Neural progenitor cell (in vitro differentiated cells): ENCODE measurements at regions not wholly inside any gene's neighbourhood (a gene's known extent, or its start where the extent isn't known, plus 50 kb on each side); places are given as distances from the start of the nearest gene placed in this dataset.
"Not testable (repeated sequence)": the region's sequence is repeated elsewhere in the genome, so short reads cannot be mapped to it uniquely, and the experiment has no call there.

Experiments
- EZH2 ChIP-seq: fragments of 200-600 bp; sonication (generic); IDR thresholded peaks from 2 replicates; pipeline ENCODE4 v1.6.1; 2017; ENCODE audit warnings: antibody characterized with exemption, mild to moderate bottlenecking, moderate library complexity
- TF ChIP-seq, protein P1 (sequence below): fragments of 200-600 bp; sonication (generic); IDR thresholded peaks from 2 replicates; pipeline ENCODE4 v1.5.1; 2017; ENCODE audit warnings: antibody characterized with exemption, mild to moderate bottlenecking

DNA sequence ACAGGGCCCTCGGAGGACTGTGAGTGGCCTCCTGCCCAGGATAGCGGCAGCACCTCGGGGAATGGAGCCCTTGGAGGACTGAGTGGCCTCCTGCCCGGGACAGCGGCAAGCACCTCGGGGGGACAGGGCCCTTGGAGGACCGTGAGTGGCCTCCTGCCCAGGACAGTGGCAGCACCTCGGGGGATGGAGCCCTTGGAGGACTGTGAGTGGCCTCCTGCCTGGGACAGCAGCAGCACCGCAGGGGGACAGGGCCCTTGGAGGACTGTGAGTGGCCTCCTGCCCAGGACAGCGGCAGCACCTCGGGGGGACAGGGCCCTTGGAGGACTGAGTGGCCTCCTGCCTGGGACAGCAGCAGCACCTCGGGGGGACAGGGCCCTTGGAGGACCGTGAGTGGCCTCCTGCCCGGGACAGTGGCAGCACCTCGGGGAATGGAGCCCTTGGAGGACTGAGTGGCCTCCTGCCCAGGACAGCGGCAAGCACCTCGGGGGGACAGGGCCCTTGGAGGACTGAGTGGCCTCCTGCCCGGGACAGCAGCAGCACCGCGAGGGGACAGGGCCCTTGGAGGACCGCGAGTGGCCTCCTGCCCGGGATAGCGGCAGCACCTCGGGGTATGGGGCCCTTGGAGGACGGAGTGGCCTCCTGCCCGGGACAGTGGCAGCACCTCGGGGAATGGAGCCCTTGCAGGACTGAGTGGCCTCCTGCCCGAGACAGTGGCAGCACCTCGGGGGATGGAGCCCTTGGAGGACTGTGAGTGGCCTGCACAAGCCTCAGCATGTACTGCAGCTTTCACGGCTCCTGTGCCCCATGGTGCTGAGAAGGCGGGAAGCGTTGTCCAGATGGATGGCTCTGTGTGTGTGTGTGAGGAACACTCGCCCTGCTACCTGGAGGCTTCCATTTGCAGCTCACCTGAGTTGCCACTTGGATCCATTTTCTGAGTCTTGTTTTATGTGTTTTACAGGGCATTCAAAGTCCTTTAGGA is 109.5 kb downstream of the SOX1 start:
- TF ChIP-seq, protein P1, sequence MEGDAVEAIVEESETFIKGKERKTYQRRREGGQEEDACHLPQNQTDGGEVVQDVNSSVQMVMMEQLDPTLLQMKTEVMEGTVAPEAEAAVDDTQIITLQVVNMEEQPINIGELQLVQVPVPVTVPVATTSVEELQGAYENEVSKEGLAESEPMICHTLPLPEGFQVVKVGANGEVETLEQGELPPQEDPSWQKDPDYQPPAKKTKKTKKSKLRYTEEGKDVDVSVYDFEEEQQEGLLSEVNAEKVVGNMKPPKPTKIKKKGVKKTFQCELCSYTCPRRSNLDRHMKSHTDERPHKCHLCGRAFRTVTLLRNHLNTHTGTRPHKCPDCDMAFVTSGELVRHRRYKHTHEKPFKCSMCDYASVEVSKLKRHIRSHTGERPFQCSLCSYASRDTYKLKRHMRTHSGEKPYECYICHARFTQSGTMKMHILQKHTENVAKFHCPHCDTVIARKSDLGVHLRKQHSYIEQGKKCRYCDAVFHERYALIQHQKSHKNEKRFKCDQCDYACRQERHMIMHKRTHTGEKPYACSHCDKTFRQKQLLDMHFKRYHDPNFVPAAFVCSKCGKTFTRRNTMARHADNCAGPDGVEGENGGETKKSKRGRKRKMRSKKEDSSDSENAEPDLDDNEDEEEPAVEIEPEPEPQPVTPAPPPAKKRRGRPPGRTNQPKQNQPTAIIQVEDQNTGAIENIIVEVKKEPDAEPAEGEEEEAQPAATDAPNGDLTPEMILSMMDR = not testable (repeated sequence)
- not testable (repeated sequence) for TF ChIP-seq EZH2
